SK-N-SH (cell line): ENCODE measurements at regions not wholly inside any gene's neighbourhood (a gene's known extent, or its start where the extent isn't known, plus 50 kb on each side); places are given as distances from the start of the nearest gene placed in this dataset.

Experiments used
- CTCF ChIA-PET: fragments of 300-600, 350-600 bp; formaldehyde crosslinking; extraction: SDS; loops from one replicate; lab custom pipeline; 2021; lab: Yijun Ruan, JAX
- POLR2A ChIA-PET: fragments of 350-600 bp; sonication (Branson Sonifier 250); formaldehyde crosslinking; extraction: SDS; loops from one replicate; lab custom pipeline; 2020; ENCODE audit warnings: antibody characterized with exemption, inconsistent platforms; lab: Yijun Ruan, JAX
- DNase-seq: peaks from one replicate; pipeline ENCODE4 v3.0.0; 2012
- H2AFZ ChIP-seq: fragments of 200-600 bp; sonication (generic); 2 replicates; pipeline ENCODE4 v1.8.1; 2016; ENCODE audit warnings: antibody characterized with exemption, mild to moderate bottlenecking, low read depth
- H3F3A ChIP-seq: fragments of 200-600 bp; sonication (generic); replicated peaks from 2 replicates; pipeline ENCODE3; 2016; ENCODE audit warnings: antibody characterized with exemption, mild to moderate bottlenecking; ENCODE audit not compliant: insufficient read depth
- H3K27ac ChIP-seq, 2 experiments: fragments of 200-500 bp in 1 of 2; fragments of 200-600 bp in 1 of 2; sonication (Bioruptor generic) in 1 of 2; sonication (generic), shearing (Covaris generic) in 1 of 2; 2 replicates each; pipeline versions ENCODE4 v1.5.1 to v1.6.1; 2014 to 2016; ENCODE audit warnings: low read depth in 2 of 2, inconsistent platforms in 1 of 2, low read length in 1 of 2, mild to moderate bottlenecking in 1 of 2, mixed read lengths in 1 of 2
- H3K27me3 ChIP-seq: fragments of 200-600 bp; sonication (generic), shearing (Covaris generic); 2 replicates; pipeline ENCODE4 v1.6.1; 2016; ENCODE audit warnings: mixed run types; ENCODE audit not compliant: insufficient read depth
- H3K36me3 ChIP-seq, 2 experiments: fragments of 200-500 bp in 1 of 2; fragments of 200-600 bp in 1 of 2; sonication (Bioruptor generic) in 1 of 2; sonication (generic) in 1 of 2; replicated peaks in 1 of 2; 2 replicates each; pipeline versions ENCODE3 to v1.5.1; 2014 to 2016; ENCODE audit warnings: low read length in 1 of 2, mild to moderate bottlenecking in 1 of 2; ENCODE audit not compliant: insufficient read depth in 2 of 2, control insufficient read depth in 1 of 2
- H3K4me1 ChIP-seq, 2 experiments: fragments of 200-500 bp in 1 of 2; fragments of 200-600 bp in 1 of 2; sonication (Bioruptor generic) in 1 of 2; sonication (generic), shearing (Covaris generic) in 1 of 2; 2 replicates each; pipeline versions ENCODE4 v1.5.1 to v1.6.1; 2014 to 2016; ENCODE audit warnings: low read depth in 1 of 2, low read length in 1 of 2, mixed run types in 1 of 2; ENCODE audit not compliant: insufficient read depth in 2 of 2, control insufficient read depth in 1 of 2
- H3K4me2 ChIP-seq: fragments of 200-600 bp; sonication (generic), shearing (Covaris generic); 2 replicates; pipeline ENCODE4 v1.6.1; 2017; ENCODE audit warnings: mixed run types
- H3K4me3 ChIP-seq, 2 experiments: fragments of 200-500 bp in 1 of 2; fragments of 200-600 bp in 1 of 2; sonication (Bioruptor generic) in 1 of 2; sonication (generic), shearing (Covaris generic) in 1 of 2; 2 replicates each; pipeline versions ENCODE4 v1.5.1 to v1.8.1; 2014 to 2016; ENCODE audit warnings: low read depth in 2 of 2, inconsistent platforms in 1 of 2, low read length in 1 of 2, mild to moderate bottlenecking in 1 of 2, mixed read lengths in 1 of 2, moderate library complexity in 1 of 2
- H3K79me2 ChIP-seq: fragments of 200-600 bp; sonication (generic); 2 replicates; pipeline ENCODE4 v1.8.1; 2017; ENCODE audit warnings: mild to moderate bottlenecking; ENCODE audit not compliant: insufficient read depth
- H3K9ac ChIP-seq: fragments of 200-600 bp; sonication (generic); 2 replicates; pipeline ENCODE4 v1.6.1; 2017; ENCODE audit warnings: mixed run types
- H3K9me2 ChIP-seq: fragments of 200-600 bp; sonication (generic); 2 replicates; pipeline ENCODE4 v1.6.1; 2017; ENCODE audit warnings: mixed run types
- H3K9me3 ChIP-seq: fragments of 200-600 bp; sonication (generic); 2 replicates; pipeline ENCODE4 v1.6.1; 2017; ENCODE audit warnings: mixed run types, mild to moderate bottlenecking, moderate library complexity
- H4K20me1 ChIP-seq: fragments of 200-600 bp; sonication (generic); 2 replicates; pipeline ENCODE4 v1.6.1; 2017; ENCODE audit warnings: mild to moderate bottlenecking, mixed run types; ENCODE audit not compliant: insufficient read depth
- ELF1 ChIP-seq: IDR thresholded peaks from 2 replicates; pipeline ENCODE4 v1.4.0; 2012
- EZH2phosphoT487 ChIP-seq: fragments of 200-600 bp; sonication (generic); IDR thresholded peaks from 2 replicates; pipeline ENCODE4 v1.6.1; 2017; ENCODE audit warnings: low read depth, mixed run types, mild to moderate bottlenecking, antibody characterized with exemption, moderate library complexity, borderline replicate concordance
- FOXM1 ChIP-seq: IDR thresholded peaks from 2 replicates; pipeline ENCODE4 v1.4.0; 2012; ENCODE audit warnings: low read depth, mild to moderate bottlenecking
- GABPA ChIP-seq: IDR thresholded peaks from 2 replicates; pipeline ENCODE4 v1.4.0; 2012; ENCODE audit warnings: low read depth, mild to moderate bottlenecking
- GATA2 ChIP-seq: sonication (generic); formaldehyde crosslinking; IDR thresholded peaks from 2 replicates; pipeline ENCODE4 v1.5.0; 2020; ENCODE audit warnings: mild to moderate bottlenecking, missing genetic modification reagents
- JUND ChIP-seq: IDR thresholded peaks from 2 replicates; pipeline ENCODE4 v1.4.0; 2012
- MEF2A ChIP-seq: IDR thresholded peaks from 2 replicates; pipeline ENCODE4 v1.4.0; 2012; ENCODE audit warnings: low read depth, borderline replicate concordance
- POLR2AphosphoS5 ChIP-seq: IDR thresholded peaks from 2 replicates; pipeline ENCODE4 v1.6.1; 2012; ENCODE audit warnings: low read depth, low read length
- RCOR1 ChIP-seq: fragments of 150-350 bp; IDR thresholded peaks from 2 replicates; pipeline ENCODE4 v1.6.1; 2017; ENCODE audit warnings: antibody characterized with exemption, low read length
- RXRA ChIP-seq: IDR thresholded peaks from 2 replicates; pipeline ENCODE4 v1.4.0; 2012; ENCODE audit warnings: low read depth, mild to moderate bottlenecking, borderline replicate concordance
- SIN3A ChIP-seq: IDR thresholded peaks from 2 replicates; pipeline ENCODE4 v1.6.1; 2012; ENCODE audit warnings: low read depth, mild to moderate bottlenecking, low read length, moderate library complexity, borderline replicate concordance
- TCF12 ChIP-seq: IDR thresholded peaks from 2 replicates; pipeline ENCODE4 v1.4.0; 2012
- TEAD4 ChIP-seq: IDR thresholded peaks from 2 replicates; pipeline ENCODE4 v1.4.0; 2012; ENCODE audit warnings: mild to moderate bottlenecking, borderline replicate concordance; ENCODE audit not compliant: insufficient read depth
- WGBS: methylation state at CpG from one replicate; pipeline ENCODE4 v1.1.6; 2017; ENCODE audit warnings: low lambda C conversion rate; 5-methylcytosine and 5-hydroxymethylcytosine counted together
- TF ChIP-seq, protein P1 (sequence below): fragments of 150-350 bp; IDR thresholded peaks from 2 replicates; pipeline ENCODE4 v1.6.1; 2016; ENCODE audit warnings: mild to moderate bottlenecking, low read depth, low read length
- TF ChIP-seq, protein P2 (sequence below): IDR thresholded peaks from 2 replicates; pipeline ENCODE4 v1.6.1; 2012; ENCODE audit warnings: mild to moderate bottlenecking, low read depth, low read length, moderate library complexity
- TF ChIP-seq, protein P3 (sequence below): IDR thresholded peaks from 2 replicates; pipeline ENCODE4 v1.4.0; 2012; ENCODE audit warnings: low read depth, borderline replicate concordance

DNA sequence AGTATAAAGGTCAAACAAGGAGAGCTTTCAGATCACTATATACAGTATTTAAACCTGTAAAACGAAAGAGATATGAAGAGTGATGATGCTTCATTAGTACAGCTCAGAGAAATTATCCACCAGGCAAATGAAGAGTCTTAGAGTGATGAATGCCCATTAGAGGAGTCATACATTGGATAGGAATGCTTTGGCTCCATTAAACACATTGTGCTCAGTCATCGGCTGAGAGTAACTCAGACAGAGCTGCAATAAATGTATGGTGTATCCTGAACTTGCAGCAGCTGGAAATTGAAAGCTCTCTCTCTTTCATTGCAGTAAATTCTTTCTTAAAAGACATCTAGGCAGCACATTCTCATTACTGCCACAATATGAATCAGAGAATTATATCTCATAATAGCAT lies 340.8 kb upstream of the SPHKAP start:
- Histone ChIP-seq H3K4me2 (no peak overlapping the region), H3K36me3 (no peaks in the 10 kb centered on the region), H3K9me3 (0 out of 2 replicates have a peak, but pooled peaks cover 5% of the 10 kb centered on the region), H3K27ac (no peak overlapping the region), H3K4me3 (no peak overlapping the region), H3K4me1 (no peaks in the 10 kb centered on the region), H3K9me2 (no peaks in the 10 kb centered on the region), H3K79me2 (no peaks in the 10 kb centered on the region), H3K9ac (no peak overlapping the region), H3F3A (no peaks in the 10 kb centered on the region), H4K20me1 (no peaks in the 10 kb centered on the region), H2AFZ (no peak overlapping the region; the same call in 1 of the 2 replicates), H3K27me3 (no peaks in the 10 kb centered on the region)
- DNase-seq: no peak
- ChIA-PET POLR2A (no interaction called here), CTCF (interaction anchor here (1.5 kb wide), 1 partner anchor 11 kb away, joined by 3 read pairs; no protein-coding TSS in a partner anchor)
- TF ChIP-seq, protein P1, sequence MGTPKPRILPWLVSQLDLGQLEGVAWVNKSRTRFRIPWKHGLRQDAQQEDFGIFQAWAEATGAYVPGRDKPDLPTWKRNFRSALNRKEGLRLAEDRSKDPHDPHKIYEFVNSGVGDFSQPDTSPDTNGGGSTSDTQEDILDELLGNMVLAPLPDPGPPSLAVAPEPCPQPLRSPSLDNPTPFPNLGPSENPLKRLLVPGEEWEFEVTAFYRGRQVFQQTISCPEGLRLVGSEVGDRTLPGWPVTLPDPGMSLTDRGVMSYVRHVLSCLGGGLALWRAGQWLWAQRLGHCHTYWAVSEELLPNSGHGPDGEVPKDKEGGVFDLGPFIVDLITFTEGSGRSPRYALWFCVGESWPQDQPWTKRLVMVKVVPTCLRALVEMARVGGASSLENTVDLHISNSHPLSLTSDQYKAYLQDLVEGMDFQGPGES: no peak
- TF ChIP-seq MEF2A (no peak), GATA2 (CRISPR knock-in tag) (no peak), SIN3A (no peak)
- 10% methylated on average over 2 of the region's 2 CpGs for WGBS

DNA sequence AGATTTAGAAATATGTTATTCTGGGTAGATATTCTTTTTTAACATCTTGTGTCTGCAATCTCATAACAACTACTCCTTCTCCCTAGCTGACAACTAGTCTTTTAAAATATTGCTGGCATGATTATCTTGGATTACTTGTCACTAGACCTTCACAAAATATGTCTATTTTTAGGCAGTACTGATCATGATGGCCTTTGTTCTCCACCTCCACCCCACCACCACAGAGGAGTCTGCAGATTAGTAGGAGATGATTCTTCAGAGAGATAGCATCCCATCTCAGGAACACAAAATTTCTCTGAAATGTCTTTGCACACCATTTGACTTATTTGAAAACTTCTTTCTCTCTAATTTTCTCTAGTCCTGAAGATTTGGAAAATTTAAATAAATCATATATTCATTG lies 338.1 kb upstream of the SPHKAP start:
- Histone ChIP-seq H2AFZ (no peak overlapping the region), H3K36me3 (no peaks in the 10 kb centered on the region), H3K27me3 (no peaks in the 10 kb centered on the region), H3F3A (no peaks in the 10 kb centered on the region), H3K79me2 (no peaks in the 10 kb centered on the region), H3K4me1 (no peaks in the 10 kb centered on the region), H3K4me3 (no peak overlapping the region), H3K9ac (no peak overlapping the region), H3K27ac (no peak overlapping the region), H3K9me2 (no peaks in the 10 kb centered on the region), H3K4me2 (no peak overlapping the region), H4K20me1 (no peaks in the 10 kb centered on the region), H3K9me3 (0 out of 2 replicates have a peak, but pooled peaks cover 5% of the 10 kb centered on the region)
- no peak for DNase-seq
- CTCF ChIA-PET: no interaction called here
- no peak for TF ChIP-seq EZH2phosphoT487
- no peak for TF ChIP-seq POLR2AphosphoS5
- no peak for TF ChIP-seq RXRA
- no peak for TF ChIP-seq FOXM1
- TF ChIP-seq JUND: no peak
- TF ChIP-seq GATA2 (CRISPR knock-in tag): no peak
- TF ChIP-seq, protein P2, sequence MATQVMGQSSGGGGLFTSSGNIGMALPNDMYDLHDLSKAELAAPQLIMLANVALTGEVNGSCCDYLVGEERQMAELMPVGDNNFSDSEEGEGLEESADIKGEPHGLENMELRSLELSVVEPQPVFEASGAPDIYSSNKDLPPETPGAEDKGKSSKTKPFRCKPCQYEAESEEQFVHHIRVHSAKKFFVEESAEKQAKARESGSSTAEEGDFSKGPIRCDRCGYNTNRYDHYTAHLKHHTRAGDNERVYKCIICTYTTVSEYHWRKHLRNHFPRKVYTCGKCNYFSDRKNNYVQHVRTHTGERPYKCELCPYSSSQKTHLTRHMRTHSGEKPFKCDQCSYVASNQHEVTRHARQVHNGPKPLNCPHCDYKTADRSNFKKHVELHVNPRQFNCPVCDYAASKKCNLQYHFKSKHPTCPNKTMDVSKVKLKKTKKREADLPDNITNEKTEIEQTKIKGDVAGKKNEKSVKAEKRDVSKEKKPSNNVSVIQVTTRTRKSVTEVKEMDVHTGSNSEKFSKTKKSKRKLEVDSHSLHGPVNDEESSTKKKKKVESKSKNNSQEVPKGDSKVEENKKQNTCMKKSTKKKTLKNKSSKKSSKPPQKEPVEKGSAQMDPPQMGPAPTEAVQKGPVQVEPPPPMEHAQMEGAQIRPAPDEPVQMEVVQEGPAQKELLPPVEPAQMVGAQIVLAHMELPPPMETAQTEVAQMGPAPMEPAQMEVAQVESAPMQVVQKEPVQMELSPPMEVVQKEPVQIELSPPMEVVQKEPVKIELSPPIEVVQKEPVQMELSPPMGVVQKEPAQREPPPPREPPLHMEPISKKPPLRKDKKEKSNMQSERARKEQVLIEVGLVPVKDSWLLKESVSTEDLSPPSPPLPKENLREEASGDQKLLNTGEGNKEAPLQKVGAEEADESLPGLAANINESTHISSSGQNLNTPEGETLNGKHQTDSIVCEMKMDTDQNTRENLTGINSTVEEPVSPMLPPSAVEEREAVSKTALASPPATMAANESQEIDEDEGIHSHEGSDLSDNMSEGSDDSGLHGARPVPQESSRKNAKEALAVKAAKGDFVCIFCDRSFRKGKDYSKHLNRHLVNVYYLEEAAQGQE: no peak
- no peak for TF ChIP-seq TEAD4
- no peak for TF ChIP-seq TCF12
- TF ChIP-seq, protein P3, sequence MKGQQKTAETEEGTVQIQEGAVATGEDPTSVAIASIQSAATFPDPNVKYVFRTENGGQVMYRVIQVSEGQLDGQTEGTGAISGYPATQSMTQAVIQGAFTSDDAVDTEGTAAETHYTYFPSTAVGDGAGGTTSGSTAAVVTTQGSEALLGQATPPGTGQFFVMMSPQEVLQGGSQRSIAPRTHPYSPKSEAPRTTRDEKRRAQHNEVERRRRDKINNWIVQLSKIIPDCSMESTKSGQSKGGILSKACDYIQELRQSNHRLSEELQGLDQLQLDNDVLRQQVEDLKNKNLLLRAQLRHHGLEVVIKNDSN: no peak
- TF ChIP-seq ELF1: no peak
- TF ChIP-seq, protein P1: no peak
- TF ChIP-seq GABPA: no peak
- TF ChIP-seq RCOR1: no peak
- POLR2A ChIA-PET: no interaction called here
